GM21390 (cell line): ENCODE measurements at regions not wholly inside any gene's neighbourhood (a gene's known extent, or its start where the extent isn't known, plus 50 kb on each side); places are given as distances from the start of the nearest gene placed in this dataset.
"Not testable (repeated sequence)": the region's sequence is repeated elsewhere in the genome, so short reads cannot be mapped to it uniquely, and the experiment has no call there.

ENCODE experiments used
- ATAC-seq: cut with Tn5 transposase; IDR thresholded peaks from one replicate; pipeline ENCODE4 v1.9.1; 2021; ENCODE audit not compliant: unreplicated experiment

DNA sequence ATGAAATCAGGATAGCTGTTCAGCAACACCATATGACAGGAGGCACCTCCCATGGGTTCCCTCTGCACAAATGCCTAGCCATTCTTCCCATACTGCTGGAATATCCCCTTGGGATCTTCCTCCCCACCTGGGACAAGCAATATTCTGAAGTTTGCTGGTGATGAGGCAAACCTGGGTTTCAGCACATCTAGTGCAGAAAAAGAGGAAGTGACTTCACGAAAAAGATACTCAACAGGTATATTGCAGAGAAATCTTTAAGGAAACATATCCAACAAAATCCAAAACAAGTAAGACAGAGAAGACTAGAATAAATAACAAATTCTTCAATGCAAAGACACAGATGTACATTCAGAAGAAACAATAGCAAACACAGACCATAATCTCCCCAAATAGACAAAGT lies 1497.0 kb downstream of the PCDH9 start:
- ATAC-seq = no peak

GRCh38 chr13:65727070-65727469 lies 1503.1 kb downstream of the PCDH9 start:
- no peak for ATAC-seq

- ATAC-seq = no peak
Observed at GRCh38 chr13:65725006-65725405, 1505.1 kb downstream of the PCDH9 start.

DNA sequence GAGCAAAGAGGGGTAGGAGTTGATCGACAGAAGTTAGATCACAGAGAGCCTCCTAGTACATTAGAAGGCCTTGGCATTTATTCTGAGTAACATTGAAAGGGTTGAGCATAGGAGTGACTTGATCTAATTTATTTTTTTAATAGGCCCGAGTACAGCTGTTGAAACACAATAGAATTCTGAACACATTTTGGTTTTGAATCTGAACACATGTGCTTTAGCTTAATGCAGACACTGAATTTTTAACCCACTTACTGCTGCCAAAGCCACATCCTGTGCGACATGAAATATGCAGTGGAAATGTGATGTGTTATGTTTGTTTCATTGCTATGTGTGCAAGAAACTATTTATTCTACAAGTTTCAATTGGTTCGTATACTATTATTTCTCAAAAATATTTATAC lies 1505.9 kb downstream of the PCDH9 start:
- ATAC-seq = no peak

GRCh38 chr13:65722506-65722905 lies 1507.6 kb downstream of the PCDH9 start:
- ATAC-seq = no peak

DNA sequence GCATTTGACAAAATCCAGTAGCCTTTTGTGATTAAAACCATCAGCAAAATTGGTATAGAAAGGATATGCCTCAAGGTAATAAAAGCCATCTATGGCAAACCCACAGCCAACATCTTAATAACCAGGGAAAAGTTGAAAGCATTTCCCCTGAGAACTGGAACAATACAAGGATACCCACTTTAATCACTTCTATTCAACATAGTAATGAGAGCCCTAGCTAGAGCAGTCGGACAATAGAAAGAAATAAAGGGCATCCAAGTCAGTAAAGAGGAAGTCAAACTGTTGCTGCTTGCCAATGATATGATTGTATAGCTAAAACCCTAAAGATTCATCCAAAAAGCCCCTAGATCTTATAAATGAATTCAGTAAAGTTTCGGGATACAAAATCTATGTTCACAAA lies 1510.3 kb downstream of the PCDH9 start:
- no peak for ATAC-seq

DNA sequence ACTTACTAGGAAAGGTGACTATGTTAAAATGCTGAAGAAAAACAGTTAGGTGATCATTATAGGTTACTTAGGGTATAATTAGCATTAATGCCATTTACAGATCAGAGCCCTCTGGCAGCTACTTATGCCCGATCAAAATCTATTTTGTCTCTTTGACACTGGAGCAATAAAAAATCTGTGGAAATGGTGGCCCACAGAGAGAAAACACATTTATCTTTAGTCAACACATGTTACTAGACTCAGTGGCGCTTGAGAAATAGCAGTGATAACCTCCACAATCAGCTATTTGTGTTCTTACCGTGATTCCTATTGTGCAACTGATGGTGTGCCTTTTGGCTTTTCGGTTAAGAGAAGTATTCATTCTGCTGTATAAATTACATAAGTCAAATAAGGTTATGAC lies 1519.6 kb downstream of the PCDH9 start:
- ATAC-seq = no peak

DNA sequence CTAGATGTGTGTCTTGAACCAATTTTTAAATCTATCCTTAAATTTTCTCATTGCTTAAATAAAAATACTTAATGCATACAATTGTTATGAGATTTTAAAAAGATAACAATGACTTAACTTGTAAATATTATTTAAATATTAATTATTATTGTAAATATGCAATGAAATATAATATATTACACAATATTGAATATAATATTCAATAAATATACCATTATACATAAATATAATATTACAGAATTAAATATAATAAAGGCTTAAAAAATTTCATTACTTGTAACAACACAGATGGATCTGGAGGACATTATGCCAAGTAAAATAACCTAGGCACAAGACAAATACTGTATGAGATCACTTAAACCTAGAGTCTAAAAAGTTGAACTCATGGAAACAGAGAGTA lies 1532.3 kb downstream of the PCDH9 start:
- ATAC-seq = no peak

GRCh38 chr13:65679240-65679639 lies 1550.9 kb downstream of the PCDH9 start:
- ATAC-seq = no peak

- ATAC-seq = no peak
Observed at GRCh38 chr13:65677906-65678305, 1552.2 kb downstream of the PCDH9 start.

- ATAC-seq = not testable (repeated sequence)
Observed at GRCh38 chr13:65675383-65675782, 1554.8 kb downstream of the PCDH9 start.

- ATAC-seq = no peak
Observed at GRCh38 chr13:65670014-65670625, 1560.0 kb downstream of the PCDH9 start.

GRCh38 chr13:65660731-65661130 lies 1569.4 kb downstream of the PCDH9 start:
- no peak for ATAC-seq

GRCh38 chr13:65656740-65657329 lies 1573.3 kb downstream of the PCDH9 start:
- ATAC-seq = no peak

DNA sequence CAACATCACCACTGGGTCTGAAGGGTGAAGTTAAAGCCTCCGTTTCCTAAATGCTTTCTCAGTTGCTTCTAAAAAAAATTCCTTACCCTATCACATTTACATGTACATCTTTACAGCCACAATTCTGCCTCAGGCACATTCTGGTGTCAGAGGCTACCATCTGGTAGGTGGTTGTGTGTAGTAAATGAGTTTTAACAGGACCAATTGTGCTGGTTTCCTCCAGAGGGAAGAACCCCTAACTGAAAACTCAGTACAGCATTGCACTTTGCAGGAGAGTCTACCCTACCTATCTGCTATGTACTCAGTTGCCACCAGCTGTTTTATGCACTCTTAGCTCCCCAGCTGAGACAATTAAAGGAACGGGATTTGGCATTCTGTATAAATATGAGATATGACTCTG lies 1576.5 kb downstream of the PCDH9 start:
- ATAC-seq = no peak

GRCh38 chr13:65650321-65650720 lies 1579.8 kb downstream of the PCDH9 start:
- ATAC-seq = no peak

DNA sequence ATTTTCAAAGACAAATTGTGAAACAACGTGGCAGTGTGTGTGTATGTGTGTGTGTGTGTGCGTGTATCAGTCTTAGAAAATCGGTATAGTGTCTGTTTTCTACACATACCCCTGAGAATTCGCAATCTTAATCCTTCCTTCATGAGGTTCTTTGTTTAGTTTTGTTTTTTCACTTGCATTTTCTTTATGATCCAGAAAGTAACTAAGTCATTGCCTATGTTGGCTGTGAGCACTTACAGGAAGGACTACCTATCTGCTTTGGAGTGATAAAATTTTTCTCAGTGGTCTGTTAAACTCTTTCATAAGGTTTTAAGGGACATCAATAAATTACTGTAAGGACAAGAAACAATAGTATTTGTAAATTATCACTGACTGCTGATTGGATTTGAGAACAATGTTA lies 1587.1 kb downstream of the PCDH9 start:
- ATAC-seq = no peak

- no peak for ATAC-seq
Observed at GRCh38 chr13:65642301-65642700, 1587.8 kb downstream of the PCDH9 start.

GRCh38 chr13:65638572-65639168 lies 1591.5 kb downstream of the PCDH9 start:
- peak; percentile 87 for ATAC-seq

GRCh38 chr13:65633806-65634205 lies 1596.3 kb downstream of the PCDH9 start:
- no peak for ATAC-seq

DNA sequence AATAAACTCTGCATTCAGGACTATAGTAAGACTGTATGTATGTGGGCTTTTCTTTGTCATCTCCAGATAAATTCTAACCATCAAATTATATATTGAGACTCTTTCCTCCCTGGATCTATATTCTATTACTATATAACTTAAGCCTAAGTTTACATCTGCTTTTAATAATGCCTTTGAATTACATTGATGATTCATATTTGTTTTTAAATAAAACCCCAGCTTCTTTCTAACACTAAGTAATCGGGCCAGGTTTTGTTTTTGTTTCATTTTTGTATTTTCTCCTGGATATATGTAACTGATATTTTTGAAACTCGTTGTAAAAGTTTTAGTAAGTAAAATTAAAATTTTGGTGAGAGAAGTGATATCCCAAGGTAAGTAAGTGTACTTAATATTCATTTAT lies 1599.1 kb downstream of the PCDH9 start:
- no peak for ATAC-seq

DNA sequence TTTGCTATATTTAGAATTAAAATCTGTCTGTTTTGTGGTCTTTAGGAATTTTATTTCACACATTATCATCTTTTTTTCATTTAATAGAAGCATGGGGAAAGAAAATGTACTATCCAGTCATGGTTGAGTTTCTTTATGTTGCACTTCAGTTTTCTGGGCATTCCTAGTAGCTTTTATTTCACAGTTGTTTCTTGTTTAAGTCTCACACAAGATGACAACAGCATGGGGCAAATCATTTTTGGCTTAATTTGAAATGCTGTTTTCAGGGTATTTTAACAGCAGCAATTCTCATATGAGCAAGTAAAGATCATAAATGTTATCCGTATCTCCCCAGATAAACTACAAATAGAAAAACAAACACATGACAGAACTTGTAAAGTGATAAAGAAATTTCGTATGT lies 1600.2 kb downstream of the PCDH9 start:
- ATAC-seq = no peak

- ATAC-seq = no peak
Observed at GRCh38 chr13:65623148-65623547, 1607.0 kb downstream of the PCDH9 start.
